ENCODE measurements at regions not wholly inside any gene's neighbourhood (a gene's known extent, or its start where the extent isn't known, plus 50 kb on each side); places are given as distances from the start of the nearest gene placed in this dataset.

DNA sequence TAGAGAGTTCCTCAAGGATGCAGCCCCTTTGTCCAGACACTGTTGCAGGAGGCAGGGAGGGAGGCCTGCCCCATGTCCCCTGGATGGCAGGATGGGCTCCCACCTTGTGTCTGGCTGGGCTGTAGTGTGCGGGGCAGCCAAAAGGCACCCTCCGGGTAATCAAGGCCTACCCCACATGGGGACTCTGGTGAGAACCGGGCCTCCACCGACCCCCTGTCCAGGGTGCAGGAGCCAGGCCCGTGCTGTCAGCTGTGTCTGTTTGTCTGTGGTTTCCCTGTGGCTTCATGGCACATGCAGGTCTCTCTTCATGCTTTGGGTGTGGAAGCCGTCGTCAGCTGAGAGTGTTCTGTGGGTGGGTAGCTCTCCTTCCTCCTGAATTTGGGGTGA, 1240.9 kb downstream of the BRD1 start:
- DNase-seq (ENCODE audit: low read depth in 2 of 2), result no peak

GRCh38 chr22:48585916-48586798, 1241.5 kb downstream of the BRD1 start:
- DNase-seq (ENCODE audit: low read depth in 2 of 2), result no peak

DNA sequence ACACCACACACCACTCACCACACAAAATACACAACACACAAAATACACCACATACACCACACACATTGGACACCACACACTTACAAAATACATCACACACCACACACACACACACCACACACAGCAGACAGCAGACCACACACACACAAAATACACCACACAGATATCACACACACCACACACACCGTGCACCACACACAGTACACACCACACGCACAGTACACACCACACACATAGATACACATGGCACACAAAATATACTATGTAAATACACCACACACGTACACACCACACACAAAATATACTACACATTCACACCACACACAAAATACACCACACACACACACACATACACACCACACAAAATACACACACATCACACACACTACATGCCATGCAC, 1243.5 kb downstream of the BRD1 start:
- no peak for DNase-seq (ENCODE audit: low read depth in 2 of 2)

DNA sequence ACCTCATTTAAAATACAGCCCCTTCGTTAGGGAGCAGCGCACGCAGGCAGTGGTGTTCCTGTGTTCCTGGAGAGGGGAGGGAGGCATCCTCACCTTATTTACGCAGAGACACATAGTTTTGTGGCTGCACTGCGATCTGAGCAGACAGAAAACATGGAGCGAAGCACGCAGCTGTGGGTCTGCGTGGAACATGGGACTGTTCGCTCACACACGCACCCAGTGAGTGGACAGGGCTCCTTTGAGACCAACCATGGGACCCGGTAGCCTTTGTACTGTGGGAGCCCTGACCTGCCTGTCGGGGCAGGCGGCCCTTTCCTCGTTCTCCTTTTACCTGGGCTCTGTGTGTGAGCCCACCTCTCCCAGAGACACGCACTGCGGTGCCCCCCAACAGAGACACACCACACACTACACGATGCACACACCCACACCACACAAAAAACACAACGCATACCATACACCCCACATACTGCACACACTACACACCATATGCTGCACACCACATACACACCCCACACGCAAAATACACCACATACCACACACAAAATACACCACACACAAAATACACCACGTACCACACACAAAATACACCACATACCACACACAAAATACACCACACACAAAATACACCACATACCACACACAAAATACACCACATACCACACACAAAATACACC, 1245.7 kb downstream of the BRD1 start:
- DNase-seq (ENCODE audit: low read depth in 2 of 2), result no peak

DNA sequence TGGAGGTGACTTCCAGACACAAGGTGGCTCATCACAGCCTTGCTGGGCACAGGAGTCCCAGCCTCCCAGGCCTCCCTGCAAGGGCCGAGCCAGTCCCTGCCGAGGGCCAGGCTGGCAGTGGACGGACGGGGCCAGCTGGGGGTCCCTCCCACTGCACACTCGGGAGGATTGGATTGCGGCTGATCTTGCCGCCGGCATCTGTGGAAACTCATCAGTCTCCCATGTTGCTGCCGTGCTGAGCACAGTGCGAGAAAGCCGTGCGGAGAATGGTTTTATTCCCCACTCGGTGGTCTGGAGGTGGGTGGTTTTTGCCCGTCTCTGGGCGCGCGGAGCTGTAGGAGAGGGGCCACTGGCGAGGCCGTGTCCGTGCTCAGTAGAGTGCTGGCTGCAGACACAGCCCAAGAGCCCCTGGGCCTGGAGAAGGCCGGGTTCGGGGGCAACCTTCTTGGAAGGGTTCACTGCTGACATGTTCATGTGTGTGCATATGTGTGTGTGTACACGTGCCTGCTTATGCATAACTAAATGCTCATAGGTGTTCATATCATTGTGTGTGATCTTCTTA, 1246.4 kb downstream of the BRD1 start:
- DNase-seq (ENCODE audit: low read depth in 2 of 2), result no peak

DNA sequence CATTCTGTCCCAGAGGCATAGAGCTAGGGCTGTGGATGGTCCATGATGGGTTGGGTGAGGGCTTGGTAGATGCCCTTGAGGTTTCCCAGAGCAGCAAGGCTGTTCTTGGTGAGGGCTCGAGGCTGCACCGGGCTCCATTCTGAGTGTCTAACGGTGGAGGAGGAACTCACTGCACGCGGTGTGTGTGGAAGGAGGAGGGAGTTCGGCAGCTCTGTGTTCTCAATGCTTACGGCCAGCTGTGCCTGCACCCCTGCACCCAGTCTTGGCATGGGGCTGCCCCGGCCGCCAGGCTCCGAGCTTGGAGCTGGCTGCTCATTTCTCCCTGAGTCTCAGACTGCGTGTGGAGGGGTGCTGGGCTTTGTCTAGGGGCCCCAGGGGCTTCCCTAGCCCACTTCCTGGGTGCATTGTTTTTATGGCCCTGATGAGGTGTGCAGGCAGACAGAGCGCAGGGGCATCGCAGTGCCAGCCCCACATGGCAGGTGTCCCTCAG, 1247.1 kb downstream of the BRD1 start:
- no peak for DNase-seq (ENCODE audit: low read depth in 2 of 2)

- DNase-seq (ENCODE audit: low read depth in 2 of 2), result no peak
Observed at GRCh38 chr22:48579928-48580309, 1247.8 kb downstream of the BRD1 start.

- DNase-seq (ENCODE audit: low read depth in 2 of 2), result peak; percentile 30 to 32
Observed at GRCh38 chr22:48579043-48579927, 1248.4 kb downstream of the BRD1 start.

GRCh38 chr22:48578138-48579042, 1249.3 kb downstream of the BRD1 start:
- DNase-seq (ENCODE audit: low read depth in 2 of 2), result no peak

GRCh38 chr22:48577691-48578090, 1250.0 kb downstream of the BRD1 start:
- DNase-seq (ENCODE audit: low read depth in 2 of 2), result no peak

DNA sequence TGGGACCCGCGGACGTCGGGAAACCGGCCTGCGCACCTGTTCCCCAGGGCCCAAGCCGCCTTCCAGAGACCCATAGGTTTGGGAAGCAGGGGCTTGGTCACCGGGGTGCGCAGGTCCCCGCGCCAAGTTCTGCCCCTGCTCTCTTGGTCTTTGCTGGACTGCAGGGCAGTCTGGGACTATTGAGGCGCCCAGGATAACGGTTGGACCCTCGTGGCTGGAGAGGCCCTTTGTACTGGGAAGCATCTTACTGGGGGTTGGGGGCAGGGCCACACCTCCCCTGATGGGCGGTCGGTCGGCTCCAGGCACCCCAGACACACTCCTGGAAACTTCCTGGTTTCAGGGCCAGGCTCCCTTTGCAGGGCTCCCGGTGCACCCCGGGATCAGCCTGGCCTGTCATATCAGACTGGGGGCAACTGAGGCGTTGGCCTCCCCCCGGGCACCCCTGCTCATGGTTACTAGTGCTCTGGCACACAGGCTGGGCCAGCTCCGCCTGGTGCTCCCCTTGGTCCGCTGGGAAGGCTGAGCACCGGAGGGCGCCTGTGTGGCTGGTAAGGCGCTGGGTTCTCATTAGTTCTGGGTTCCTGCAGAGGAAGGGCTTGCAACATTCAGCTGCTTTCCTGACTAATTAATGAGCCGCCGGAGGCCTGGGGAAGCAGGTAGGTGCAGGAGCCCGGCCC, 1250.5 kb downstream of the BRD1 start:
- no peak for DNase-seq (ENCODE audit: low read depth in 2 of 2)

DNA sequence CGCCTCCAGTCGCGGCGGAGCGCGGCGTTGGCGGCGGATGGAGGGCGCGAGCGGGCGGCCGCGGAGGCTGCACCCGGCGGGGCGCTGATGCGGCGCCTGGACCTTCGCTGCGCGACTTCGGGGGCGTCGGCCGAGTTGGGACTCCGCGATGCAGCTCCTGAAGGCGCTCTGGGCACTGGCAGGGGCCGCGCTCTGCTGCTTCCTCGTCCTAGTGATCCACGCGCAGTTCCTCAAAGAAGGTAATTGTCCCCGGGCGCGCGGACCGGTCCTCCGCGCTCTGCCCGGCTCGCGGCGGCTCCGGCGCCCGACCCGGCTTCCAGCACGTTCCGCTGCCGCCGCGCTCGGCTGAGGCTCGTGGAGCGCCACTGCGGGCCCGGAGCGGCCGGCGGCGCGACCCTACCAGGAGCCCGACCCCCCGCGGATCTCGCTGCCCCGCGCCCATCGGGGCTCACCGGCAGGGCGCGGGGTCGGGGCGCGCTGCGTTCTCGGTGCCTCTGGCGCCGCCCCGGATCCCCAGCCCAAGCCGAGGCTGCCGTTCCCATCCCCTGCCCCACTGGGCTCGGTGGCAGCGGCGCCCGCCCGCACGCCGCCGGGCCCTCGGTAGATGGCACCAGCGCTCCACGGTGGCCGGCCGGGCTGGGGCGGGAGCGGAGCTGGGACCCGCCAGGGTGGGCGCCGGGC, 1251.2 kb downstream of the BRD1 start:
- no peak for DNase-seq (ENCODE audit: low read depth in 2 of 2)

DNA sequence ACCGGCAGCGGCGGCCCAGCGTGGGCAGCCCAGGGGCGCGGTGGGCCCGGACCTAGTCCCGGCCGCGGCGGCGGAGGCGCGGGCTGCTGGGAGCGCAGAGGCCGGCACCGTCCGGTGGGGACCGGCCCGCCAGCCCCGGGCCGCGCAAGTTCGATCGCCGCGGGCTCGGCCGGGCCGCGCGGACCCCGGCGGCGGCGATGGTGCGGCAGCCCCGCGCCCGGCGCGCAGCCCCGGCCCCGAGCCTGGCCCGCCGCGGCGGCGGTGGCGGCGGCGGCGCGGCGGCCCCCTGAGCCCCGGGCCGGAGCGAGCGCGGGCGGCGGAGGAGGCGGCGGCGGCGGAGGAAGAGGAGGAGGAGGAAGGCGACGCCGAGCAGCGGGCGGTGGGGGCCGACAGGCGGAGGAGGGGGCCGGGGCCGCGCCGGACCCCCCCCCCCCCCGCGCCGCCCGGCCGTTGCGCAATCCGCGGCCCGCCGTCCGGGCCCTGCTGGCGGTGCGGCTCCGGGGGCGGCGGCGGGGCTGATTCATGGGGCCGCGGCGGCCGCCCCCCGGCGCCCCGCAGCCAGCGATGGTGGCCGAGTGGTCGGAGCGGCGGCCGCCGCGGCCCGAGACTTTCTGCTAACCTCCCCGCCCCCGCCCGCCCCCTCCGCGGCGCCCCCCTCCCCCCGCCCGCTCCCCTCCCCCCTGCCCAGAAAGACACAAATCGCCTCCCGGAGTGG, 1251.9 kb downstream of the BRD1 start:
- DNase-seq (ENCODE audit: low read depth in 2 of 2), result no peak

DNA sequence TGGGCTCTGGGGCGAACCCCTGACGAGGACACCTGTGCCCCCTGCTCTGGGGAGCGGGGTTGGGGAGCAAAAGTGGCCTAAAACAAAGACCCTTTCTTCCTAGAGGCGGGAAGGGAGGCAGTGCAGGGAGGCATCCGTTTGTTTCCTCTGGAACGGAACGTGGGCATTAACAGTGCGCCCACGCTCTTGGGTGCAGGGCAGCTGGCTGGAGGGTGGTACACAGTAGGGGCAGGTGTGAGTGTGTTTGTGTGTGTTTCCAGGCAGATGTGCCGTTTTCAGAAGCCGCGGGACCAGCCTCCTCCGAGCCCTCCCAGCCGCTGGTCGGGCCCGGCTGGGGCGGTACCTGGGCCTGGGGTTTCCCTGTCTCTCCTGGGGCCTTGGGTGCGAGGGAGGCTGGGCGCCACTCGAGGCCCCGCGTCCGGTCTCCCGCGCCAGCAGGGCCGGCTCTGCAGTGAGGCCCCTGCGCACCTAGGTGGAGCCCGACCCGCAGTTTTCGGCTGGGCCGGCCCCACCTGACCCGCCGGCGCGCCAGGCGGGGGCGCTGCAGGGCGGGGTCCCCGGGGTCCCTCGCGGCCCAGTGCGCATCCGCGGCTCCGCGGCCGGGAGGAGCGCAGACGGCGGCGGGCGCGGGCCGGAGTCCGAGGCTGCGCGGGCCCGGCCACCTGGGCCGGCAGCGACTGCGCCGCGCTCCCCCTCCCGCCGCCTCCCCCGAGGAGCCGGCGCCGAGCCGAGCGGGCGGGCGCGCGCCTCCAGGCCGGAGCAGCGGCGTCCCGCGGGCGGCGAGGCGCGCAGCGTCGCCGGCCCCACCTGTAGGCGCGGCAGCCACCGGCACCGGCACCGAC, 1252.7 kb downstream of the BRD1 start:
- DNase-seq (ENCODE audit: low read depth in 2 of 2), result peak; percentile 24 to 33

GRCh38 chr22:48573766-48574165, 1253.9 kb downstream of the BRD1 start:
- no peak for DNase-seq (ENCODE audit: low read depth in 2 of 2)

DNA sequence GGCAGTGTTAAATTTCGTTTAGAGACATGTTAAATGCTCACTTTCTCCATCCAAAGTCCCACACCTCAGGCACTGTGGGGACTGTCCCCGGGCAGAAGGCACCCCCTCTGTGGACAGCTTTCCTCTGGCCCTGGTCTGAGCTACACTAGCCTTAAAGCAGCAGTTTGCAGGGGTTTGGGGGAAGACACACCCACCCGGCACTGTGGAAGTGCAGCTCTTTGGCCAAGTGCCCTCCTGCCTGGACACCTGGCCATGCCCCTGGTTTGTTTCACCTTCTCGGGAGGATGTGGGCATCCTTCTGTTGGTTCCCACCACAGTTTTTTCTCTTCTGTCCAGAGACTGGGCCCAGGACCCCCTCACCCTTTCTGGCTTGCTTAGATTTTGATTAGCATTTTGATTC, 1254.7 kb downstream of the BRD1 start:
- no peak for DNase-seq (ENCODE audit: low read depth in 2 of 2)

GRCh38 chr22:48570912-48571311, 1256.8 kb downstream of the BRD1 start:
- DNase-seq (ENCODE audit: low read depth in 2 of 2), result no peak
